Ovary (tissue), 3 donors: ENCODE measurements at regions not wholly inside any gene's neighbourhood (a gene's known extent, or its start where the extent isn't known, plus 50 kb on each side); places are given as distances from the start of the nearest gene placed in this dataset.

Source experiments
- CTCF ChIP-seq, 3 donors: fragments of 450-650 bp in 2 of 3; fragments of 200-600 bp in 1 of 3; IDR thresholded peaks; one replicate each; pipeline versions ENCODE4 v1.5.1 to v1.8.0; 2016 to 2022; ENCODE audit warnings: antibody characterized with exemption in 3 of 3, mild to moderate bottlenecking in 1 of 3
- EP300 ChIP-seq: sonication (generic); formaldehyde crosslinking; IDR thresholded peaks from one replicate; pipeline ENCODE4 v1.6.1; 2017; ENCODE audit warnings: antibody characterized with exemption
- POLR2A ChIP-seq: fragments of 450-650 bp; IDR thresholded peaks from one replicate; pipeline ENCODE4 v1.6.1; 2017; ENCODE audit warnings: antibody characterized with exemption, mild to moderate bottlenecking, moderate library complexity
- donor health status: DM: no; HTN: no; CAD: no.

- TF ChIP-seq CTCF (IDR thresholded peaks at IDR 0.05) (no peak), POLR2A (no peak), EP300 (no peak)
These were observed 112.0 kb downstream of the FAM43A start for GRCh38 chr3:194797555-194798250.
